GM18505 (cell line): ENCODE measurements at regions not wholly inside any gene's neighbourhood (a gene's known extent, or its start where the extent isn't known, plus 50 kb on each side); places are given as distances from the start of the nearest gene placed in this dataset.

Experiments
- ATAC-seq: cut with Tn5 transposase; IDR thresholded peaks from one replicate; pipeline ENCODE4 v1.9.1; 2021; ENCODE audit not compliant: unreplicated experiment
- POLR2A ChIP-seq: IDR thresholded peaks from 4 replicates; pipeline ENCODE4 v1.6.1; 2011; ENCODE audit warnings: borderline replicate concordance; ENCODE audit not compliant: insufficient read depth, insufficient read length; ENCODE audit errors: extremely low read depth

DNA sequence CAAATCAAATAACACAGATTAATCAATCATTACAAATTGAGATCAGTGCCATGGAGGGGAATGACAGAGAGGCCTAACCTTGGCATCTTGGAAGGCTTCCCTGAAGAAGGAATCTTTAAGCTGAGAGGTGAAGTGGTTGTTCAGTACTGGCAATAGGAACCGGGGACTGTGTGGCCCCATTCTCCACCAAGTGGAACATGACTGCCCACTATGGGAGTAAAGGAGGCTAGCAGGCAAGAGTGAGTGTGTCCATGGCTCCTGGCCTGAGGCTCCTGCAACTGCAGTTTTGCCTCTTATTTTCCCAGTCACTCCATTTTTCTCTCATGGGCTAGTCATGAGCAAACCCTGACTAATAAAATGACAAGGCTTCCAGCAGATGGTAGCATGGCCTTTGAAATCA, 112.2 kb upstream of the GJB5 start:
- ATAC-seq: no peak
- no peak for TF ChIP-seq POLR2A

- ATAC-seq: no peak
- no peak for TF ChIP-seq POLR2A
These were observed 109.6 kb upstream of the GJB5 start for GRCh38 chr1:34645109-34645688.

DNA sequence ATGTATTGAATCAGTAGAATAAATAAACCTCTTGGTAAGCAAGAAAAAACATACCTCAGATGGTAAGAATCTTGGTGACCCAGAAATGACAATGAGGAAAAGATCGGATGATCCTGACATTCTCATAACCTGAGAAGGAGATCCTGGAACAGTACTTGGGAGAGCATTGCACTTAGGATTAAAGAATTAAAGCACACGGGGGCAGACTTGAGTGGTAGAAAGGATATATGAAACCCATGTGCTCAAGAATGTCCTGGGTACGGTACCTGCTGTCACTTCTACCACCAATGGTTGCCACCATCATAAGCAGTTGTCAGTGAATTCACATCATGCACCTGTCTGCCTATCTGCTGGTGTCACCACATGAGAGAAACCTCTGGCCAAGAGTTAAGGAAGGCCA, 108.9 kb upstream of the GJB5 start:
- no peak for ATAC-seq
- TF ChIP-seq POLR2A: no peak

- ATAC-seq: no peak
These were observed 106.3 kb upstream of the GJB5 start for GRCh38 chr1:34648501-34648900.

DNA sequence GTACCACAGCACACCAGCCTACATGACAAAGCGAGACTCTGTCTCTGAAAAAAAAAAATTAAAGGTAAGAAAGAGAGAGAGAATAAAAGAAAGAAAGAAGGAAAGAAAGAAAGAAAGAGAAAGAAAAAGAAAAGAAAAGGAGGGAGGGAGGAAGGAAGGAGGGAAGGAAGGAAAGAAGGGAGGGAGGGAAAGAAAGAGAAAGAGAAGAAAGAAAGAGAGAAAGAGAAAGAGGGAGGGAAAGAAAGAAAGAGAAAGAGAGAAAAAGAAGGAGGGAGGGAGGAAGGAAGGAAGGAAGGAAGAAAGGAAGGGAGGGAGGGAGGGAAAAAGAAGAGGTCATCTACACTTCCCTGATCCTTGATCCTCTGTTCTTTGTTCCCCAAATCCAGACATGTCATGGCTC, 104.8 kb upstream of the GJB5 start:
- no peak for ATAC-seq
- TF ChIP-seq POLR2A: no peak

More at GRCh38 chr1:34648501-34648900, 106.3 kb upstream of the GJB5 start:
- no peak for TF ChIP-seq POLR2A

GRCh38 chr1:34650800-34651199, 104.0 kb upstream of the GJB5 start:
- no peak for ATAC-seq
- TF ChIP-seq POLR2A: no peak

GRCh38 chr1:34653110-34653509, 101.7 kb upstream of the GJB5 start:
- ATAC-seq: no peak
- no peak for TF ChIP-seq POLR2A

DNA sequence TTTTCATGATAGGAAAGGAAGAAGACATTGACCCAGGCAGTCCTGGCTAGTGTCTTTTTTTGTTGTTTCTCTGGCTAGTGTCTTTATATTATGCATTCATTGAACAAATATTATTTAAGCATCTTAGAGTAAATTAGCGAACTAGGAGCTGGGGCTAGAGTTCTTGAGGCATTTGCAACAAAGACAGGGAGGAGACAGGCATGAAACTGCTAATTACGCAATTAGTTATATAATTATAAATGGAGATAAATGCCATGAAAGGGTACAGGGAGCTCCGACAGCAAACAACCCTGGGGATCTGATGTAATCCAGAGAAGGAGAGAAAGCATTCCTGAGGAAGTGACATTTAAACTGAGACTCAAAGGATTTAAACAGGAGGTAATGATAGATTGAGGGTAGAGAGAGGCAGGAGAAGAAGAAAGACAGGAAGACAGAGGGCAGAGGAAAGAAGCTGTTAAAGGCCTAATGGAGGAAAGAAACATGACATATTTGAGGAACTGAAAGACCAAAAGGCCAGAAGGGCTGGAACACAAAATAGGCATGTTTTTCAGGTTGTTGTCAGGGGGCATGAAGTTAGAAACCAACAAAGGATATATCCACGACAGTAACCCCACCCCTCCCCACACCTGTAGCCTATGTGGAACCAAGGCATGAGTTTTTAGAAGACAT, 99.5 kb upstream of the GJB5 start:
- no peak for ATAC-seq
- no peak for TF ChIP-seq POLR2A

GRCh38 chr1:34655875-34656240, 99.0 kb upstream of the GJB5 start:
- no peak for ATAC-seq
- TF ChIP-seq POLR2A: no peak

DNA sequence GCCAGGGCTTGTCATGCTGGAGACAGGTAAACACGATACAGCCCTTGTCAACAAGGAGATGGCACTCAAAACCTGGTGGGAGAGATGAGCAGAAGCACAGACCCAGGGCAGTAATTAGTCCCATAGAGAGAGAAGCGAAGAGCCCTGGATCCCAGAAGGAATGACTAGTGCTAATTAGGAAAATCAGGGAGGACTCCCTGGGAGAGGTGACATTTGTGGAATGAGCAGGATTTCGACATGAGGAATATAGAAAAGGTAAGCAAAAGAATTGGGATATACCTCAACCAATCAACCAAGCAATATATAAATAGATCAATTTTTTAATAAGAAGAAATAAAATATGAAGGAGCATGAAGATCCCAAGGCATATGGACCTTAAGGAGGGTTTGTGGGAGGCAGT, 98.5 kb upstream of the GJB5 start:
- no peak for ATAC-seq
- TF ChIP-seq POLR2A: no peak

GRCh38 chr1:34656731-34657130, 98.1 kb upstream of the GJB5 start:
- no peak for ATAC-seq
- TF ChIP-seq POLR2A: no peak

DNA sequence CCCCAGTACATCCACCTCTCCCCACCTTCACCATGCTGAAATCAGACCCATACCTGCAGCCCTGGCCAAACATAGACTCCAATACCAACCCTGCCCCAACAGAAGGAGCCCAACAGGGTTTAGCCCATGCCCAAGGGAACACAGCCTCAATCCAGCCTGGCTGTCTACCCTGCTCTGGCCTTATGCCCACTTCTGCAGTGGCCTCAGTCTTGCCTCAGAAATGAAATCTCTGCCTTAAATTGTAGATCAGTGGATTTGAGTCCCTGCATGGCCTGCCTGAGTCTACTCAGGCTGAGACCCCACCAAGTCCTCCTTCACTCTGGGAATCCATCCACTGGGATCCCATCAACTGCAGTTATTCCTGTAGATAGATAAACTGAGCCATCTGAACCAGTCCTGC, 97.6 kb upstream of the GJB5 start:
- TF ChIP-seq POLR2A: no peak
- no peak for ATAC-seq

DNA sequence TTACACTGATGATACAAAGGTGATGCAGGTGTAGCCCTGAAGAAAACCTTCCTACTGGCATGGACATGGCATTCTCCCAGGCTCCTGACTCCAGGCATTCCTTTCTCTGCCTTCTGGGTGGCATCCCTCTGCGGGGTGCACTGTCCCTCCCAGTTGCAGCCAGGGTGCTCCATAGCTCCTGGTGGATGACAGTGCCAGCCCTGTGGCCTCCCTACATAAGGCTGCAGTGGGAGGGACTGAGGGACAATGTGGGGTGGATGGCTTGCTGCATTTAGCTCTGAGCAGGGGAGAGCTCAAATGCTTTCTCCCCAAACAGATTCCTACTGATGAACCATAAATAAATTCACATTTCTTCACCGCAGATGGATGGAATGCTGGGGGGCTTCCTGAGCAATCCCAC, 97.0 kb upstream of the GJB5 start:
- ATAC-seq: no peak
- no peak for TF ChIP-seq POLR2A

- no peak for TF ChIP-seq POLR2A
- ATAC-seq: no peak
These were observed 91.8 kb upstream of the GJB5 start for GRCh38 chr1:34663031-34663430.

GRCh38 chr1:34668063-34668462, 86.8 kb upstream of the GJB5 start:
- ATAC-seq: no peak
- no peak for TF ChIP-seq POLR2A
